Suprapubic skin (tissue), 4 donors: ENCODE measurements at regions not wholly inside any gene's neighbourhood (a gene's known extent, or its start where the extent isn't known, plus 50 kb on each side); places are given as distances from the start of the nearest gene placed in this dataset.
"Not testable (repeated sequence)": the region's sequence is repeated elsewhere in the genome, so short reads cannot be mapped to it uniquely, and the experiment has no call there.

ENCODE experiments used
- DNase-seq, 2 donors: peaks; one replicate each; pipeline ENCODE4 v3.0.0-alpha.2; 2019; ENCODE audit warnings: low spot score in 2 of 2
- H3K27ac ChIP-seq: fragments of 200-600 bp; sonication (generic); one replicate; pipeline ENCODE4 v1.5.1; 2019
- H3K27me3 ChIP-seq: fragments of 200-600 bp; sonication (generic); one replicate; pipeline ENCODE4 v1.5.1; 2019
- H3K36me3 ChIP-seq: fragments of 200-600 bp; sonication (generic); one replicate; pipeline ENCODE4 v1.5.1; 2019
- H3K4me1 ChIP-seq: fragments of 200-600 bp; sonication (generic); one replicate; pipeline ENCODE4 v1.5.1; 2019
- H3K4me3 ChIP-seq: fragments of 200-600 bp; sonication (generic); one replicate; pipeline ENCODE4 v1.5.1; 2019; ENCODE audit warnings: mild to moderate bottlenecking
- H3K9me3 ChIP-seq: fragments of 200-600 bp; sonication (generic); one replicate; pipeline ENCODE4 v1.5.1; 2019
- CTCF ChIP-seq, 2 donors: fragments of 200-600 bp in 1 of 2; fragments of 450-650 bp in 1 of 2; sonication (generic) in 1 of 2; IDR thresholded peaks; one replicate each; pipeline ENCODE4 v1.5.1; 2016 to 2019; ENCODE audit warnings: antibody characterized with exemption in 2 of 2, mild to moderate bottlenecking in 1 of 2, moderate library complexity in 1 of 2
- EP300 ChIP-seq: sonication (generic); formaldehyde crosslinking; IDR thresholded peaks from one replicate; pipeline ENCODE4 v1.6.1; 2017; ENCODE audit warnings: antibody characterized with exemption
- POLR2A ChIP-seq, 2 donors: fragments of 450-650 bp; IDR thresholded peaks; one replicate each; pipeline ENCODE4 v1.6.1; 2017; ENCODE audit warnings: antibody characterized with exemption in 2 of 2, mild to moderate bottlenecking in 2 of 2, moderate library complexity in 2 of 2
- POLR2AphosphoS5 ChIP-seq, 3 donors: sonication (generic); formaldehyde crosslinking; IDR thresholded peaks; one replicate each; pipeline ENCODE4 v1.6.1; 2017; ENCODE audit warnings: antibody characterized with exemption in 3 of 3
- WGBS: methylation state at CpG from one replicate; pipeline ENCODE4 v1.1.5; 2018; 5-methylcytosine and 5-hydroxymethylcytosine counted together

DNA sequence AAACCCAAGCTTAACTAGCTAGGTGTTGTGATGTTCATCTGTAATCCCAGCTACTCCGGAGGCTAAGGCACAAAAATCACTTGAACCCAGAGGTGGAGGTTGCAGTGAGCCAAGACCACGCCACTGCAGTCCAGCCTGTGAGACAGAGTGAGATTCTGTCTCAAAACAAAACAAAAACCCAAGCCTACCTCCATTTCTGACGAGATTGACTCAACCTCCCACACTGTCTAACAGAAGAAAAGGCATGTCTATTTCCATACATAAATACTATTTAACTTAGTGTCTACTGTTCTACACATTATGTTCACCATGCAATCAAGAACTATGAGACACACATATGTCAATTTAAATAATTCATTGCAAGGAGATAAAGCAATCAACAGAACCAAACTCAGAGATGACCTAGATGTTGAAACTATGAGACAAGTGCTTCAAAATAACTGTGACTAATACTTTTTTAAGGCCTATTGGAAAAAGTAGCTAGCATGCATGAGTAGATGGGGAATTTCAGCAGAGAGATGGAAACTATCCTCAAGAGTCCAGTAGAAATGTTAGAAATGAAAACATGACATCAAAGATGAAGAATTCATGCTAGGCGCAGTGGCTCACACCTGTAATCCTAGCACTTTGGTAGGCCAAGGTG, 75.9 kb upstream of the DHRS4 start:
- Histone ChIP-seq H3K9me3 (no peaks in the 10 kb centered on the region), H3K36me3 (no peaks in the 10 kb centered on the region), H3K27ac (no peak overlapping the region), H3K4me3 (no peak overlapping the region), H3K27me3 (no peaks in the 10 kb centered on the region), H3K4me1 (no peaks in the 10 kb centered on the region)
- WGBS: 85% methylated on average over 4 of the region's 4 CpGs
- TF ChIP-seq CTCF (IDR thresholded peaks at IDR 0.05) (no peak), POLR2AphosphoS5 (IDR thresholded peaks at IDR 0.05) (no peak), EP300 (no peak), POLR2A (IDR thresholded peaks at IDR 0.05) (no peak)
- no peak for DNase-seq

DNA sequence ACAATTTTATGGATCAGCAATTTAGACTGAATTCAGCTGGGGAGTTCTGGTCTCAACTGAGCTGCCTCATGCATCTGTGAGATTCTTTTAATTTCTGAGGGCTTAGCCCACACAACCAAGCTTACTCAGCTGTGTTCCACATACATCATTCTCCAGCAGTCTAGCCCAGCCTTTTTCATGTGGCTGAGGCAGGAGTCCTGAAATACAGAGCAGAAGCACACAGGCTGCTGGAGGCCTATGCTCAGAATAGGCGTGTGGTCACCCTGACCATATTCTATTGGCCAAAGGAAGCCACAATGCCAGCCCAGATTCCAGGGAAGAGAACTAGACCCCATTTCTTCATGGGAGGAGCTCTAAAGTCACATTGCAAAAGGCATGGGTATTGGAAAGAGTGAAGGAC, 72.3 kb upstream of the DHRS4 start:
- no peaks in the 10 kb centered on the region for H3K27me3 ChIP-seq
- 75% methylated on average over 1 of the region's 1 CpG for WGBS
- no peak overlapping the region for H3K4me3 ChIP-seq
- TF ChIP-seq POLR2A (IDR thresholded peaks at IDR 0.05) (no peak), CTCF (IDR thresholded peaks at IDR 0.05) (no peak), EP300 (no peak)
- DNase-seq: no peak
- no peaks in the 10 kb centered on the region for H3K4me1 ChIP-seq
- H3K9me3 ChIP-seq: no peaks in the 10 kb centered on the region
- no peak overlapping the region for H3K27ac ChIP-seq
- H3K36me3 ChIP-seq: no peaks in the 10 kb centered on the region

DNA sequence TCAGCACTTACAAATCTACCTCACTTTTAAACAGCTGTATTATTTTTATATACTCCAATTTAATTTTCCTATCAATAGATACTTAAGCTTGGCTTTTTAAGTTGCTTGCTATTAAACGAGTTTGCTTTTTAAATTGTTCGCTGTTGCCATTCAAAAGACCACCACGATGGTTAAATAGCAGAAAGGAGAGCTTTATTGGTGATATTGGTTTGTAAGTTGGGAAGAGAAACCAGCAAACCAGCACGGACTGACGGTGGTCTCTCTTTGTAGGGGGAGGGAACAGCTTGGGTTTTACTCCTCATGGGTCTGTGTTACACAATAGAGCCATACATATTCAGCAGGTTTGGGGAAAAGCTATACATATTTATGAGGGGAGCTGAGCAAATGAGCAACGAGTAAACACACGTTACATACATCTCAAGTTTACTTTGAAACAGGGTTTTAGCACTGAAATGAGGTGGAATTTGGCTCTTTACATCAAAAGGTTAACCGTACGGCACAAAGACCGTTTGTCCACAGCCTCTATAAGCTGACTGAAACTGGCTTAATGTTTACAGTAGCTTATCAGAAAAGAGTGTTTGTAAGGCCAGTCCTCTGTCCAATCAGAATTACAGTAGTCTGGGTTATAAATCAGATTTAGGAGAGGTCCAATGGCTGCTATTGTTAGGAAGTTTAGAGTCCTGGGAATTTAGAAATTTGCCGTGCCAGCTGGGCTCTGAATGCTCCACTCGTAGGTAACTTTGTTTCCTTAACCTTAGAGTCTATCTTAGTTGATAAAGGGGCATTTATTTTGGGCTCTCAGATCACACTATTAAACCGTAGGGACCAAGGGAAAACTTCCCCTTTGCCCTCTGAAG, 69.7 kb upstream of the DHRS4 start:
- peaks cover 5% of the 10 kb centered on the region for H3K9me3 ChIP-seq
- no peak overlapping the region for H3K4me3 ChIP-seq
- WGBS: 68% methylated on average over 13 of the region's 13 CpGs
- H3K27me3 ChIP-seq: no peaks in the 10 kb centered on the region
- H3K36me3 ChIP-seq: no peaks in the 10 kb centered on the region
- H3K4me1 ChIP-seq: no peaks in the 10 kb centered on the region
- no peak overlapping the region for H3K27ac ChIP-seq
- no peak for DNase-seq
- no peak for TF ChIP-seq POLR2A (IDR thresholded peaks at IDR 0.05)
- TF ChIP-seq POLR2AphosphoS5 (IDR thresholded peaks at IDR 0.05): no peak
- TF ChIP-seq CTCF (IDR thresholded peaks at IDR 0.05): no peak
- no peak for TF ChIP-seq EP300

DNA sequence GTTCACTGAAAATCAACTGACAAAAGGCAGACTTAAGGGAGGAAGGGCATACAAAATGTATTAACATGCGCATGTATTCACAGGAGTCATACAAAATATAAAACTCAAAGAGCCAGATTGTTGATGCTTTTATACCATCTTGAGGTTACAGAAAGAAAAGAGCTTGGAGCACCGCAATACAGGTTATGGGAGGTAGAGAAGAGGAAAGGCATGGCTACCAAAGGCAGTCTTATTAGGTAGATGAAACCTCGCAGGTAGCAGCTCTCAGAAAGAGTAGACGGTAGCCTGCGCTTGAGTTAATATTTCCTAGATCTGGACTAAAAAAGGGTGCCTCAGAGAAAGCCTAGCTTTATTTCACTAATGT, 69.0 kb upstream of the DHRS4 start:
- H3K36me3 ChIP-seq: no peaks in the 10 kb centered on the region
- peaks cover 5% of the 10 kb centered on the region for H3K9me3 ChIP-seq
- DNase-seq: no peak
- H3K27me3 ChIP-seq: no peaks in the 10 kb centered on the region
- H3K4me1 ChIP-seq: no peaks in the 10 kb centered on the region
- WGBS: 96% methylated on average over 5 of the region's 5 CpGs
- H3K27ac ChIP-seq: no peak overlapping the region
- TF ChIP-seq EP300 (no peak), POLR2A (IDR thresholded peaks at IDR 0.05) (no peak), CTCF (IDR thresholded peaks at IDR 0.05) (no peak), POLR2AphosphoS5 (IDR thresholded peaks at IDR 0.05) (no peak)
- no peak overlapping the region for H3K4me3 ChIP-seq

GRCh38 chr14:23887536-23887935, 66.0 kb upstream of the DHRS4 start:
- Histone ChIP-seq H3K27me3 (no peaks in the 10 kb centered on the region), H3K4me1 (no peaks in the 10 kb centered on the region), H3K9me3 (peaks cover 5% of the 10 kb centered on the region), H3K27ac (no peak overlapping the region), H3K4me3 (no peak overlapping the region), H3K36me3 (no peaks in the 10 kb centered on the region)
- 88% methylated on average over 1 of the region's 1 CpG for WGBS
- no peak for TF ChIP-seq POLR2A (IDR thresholded peaks at IDR 0.05)
- no peak for TF ChIP-seq POLR2AphosphoS5 (IDR thresholded peaks at IDR 0.05)
- TF ChIP-seq CTCF (IDR thresholded peaks at IDR 0.05): no peak
- DNase-seq: no peak

DNA sequence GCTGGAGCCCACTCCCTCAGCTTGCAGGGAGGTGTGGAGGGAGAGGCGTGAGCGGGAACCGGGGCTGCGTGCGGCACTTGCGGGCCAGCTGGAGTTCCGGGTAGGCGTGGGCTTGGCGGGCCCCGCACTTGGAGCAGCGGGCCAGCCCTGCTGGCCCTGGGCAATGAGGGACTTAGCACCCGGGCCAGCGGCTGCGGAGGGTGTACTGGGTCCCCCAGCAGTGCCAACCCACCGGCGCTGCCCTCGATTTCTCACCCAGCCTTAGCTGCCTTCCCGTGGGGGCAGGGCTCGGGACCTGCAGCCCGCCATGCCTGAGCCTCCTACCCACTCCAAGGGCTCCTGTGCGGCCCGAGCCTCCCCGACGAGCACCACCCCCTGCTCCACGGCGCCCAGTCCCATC, 61.9 kb upstream of the DHRS4 start:
- H3K4me1 ChIP-seq, H3K27me3 ChIP-seq, H3K36me3 ChIP-seq, H3K27ac ChIP-seq, DNase-seq, H3K4me3 ChIP-seq, H3K9me3 ChIP-seq: not testable (repeated sequence)
- WGBS: 90% methylated on average over 9 of the region's 26 CpGs

DNA sequence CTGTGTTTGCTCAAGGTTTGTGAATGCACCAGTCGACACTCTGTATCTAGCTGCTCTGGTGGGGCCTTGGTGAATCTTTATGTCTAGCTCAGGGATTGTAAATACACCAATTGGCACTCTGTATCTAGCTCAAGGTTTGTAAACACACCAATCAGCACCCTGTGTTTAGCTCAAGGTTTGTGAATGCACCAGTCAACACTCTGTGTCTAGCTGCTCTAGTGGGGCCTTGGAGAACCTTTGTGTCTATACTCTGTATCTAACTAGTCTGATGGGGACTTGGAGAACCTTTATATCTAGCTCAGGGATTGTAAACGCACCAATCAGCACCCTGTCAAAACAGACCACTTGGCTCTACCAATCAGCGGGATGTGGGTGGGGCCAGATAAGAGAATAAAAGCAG, 61.3 kb upstream of the DHRS4 start:
- WGBS: 95% methylated on average over 2 of the region's 3 CpGs
- not testable (repeated sequence) for H3K9me3 ChIP-seq, H3K27me3 ChIP-seq, H3K4me3 ChIP-seq, DNase-seq, H3K36me3 ChIP-seq, H3K4me1 ChIP-seq, H3K27ac ChIP-seq
